Adipocyte (in vitro differentiated cells): ENCODE measurements at regions not wholly inside any gene's neighbourhood (a gene's known extent, or its start where the extent isn't known, plus 50 kb on each side); places are given as distances from the start of the nearest gene placed in this dataset.

Source experiments
- DNase-seq: peaks from one replicate; pipeline ENCODE4 v3.0.0-alpha.2; 2015; ENCODE audit warnings: low read depth
- H3K27me3 ChIP-seq: replicated peaks from 2 replicates; pipeline ENCODE4 v1.7.0; 2013; ENCODE audit warnings: mild to moderate bottlenecking, low read length, moderate library complexity; ENCODE audit not compliant: control insufficient read depth, insufficient read depth
- H3K36me3 ChIP-seq: 2 replicates; pipeline ENCODE4 v1.7.0; 2013; ENCODE audit warnings: low read length, mild to moderate bottlenecking, moderate library complexity; ENCODE audit not compliant: control insufficient read depth, insufficient read depth, severe bottlenecking
- H3K4me1 ChIP-seq: 2 replicates; pipeline ENCODE4 v1.7.0; 2013; ENCODE audit warnings: mild to moderate bottlenecking, low read length, moderate library complexity; ENCODE audit not compliant: control insufficient read depth, insufficient read depth
- H3K4me3 ChIP-seq: 2 replicates; pipeline ENCODE4 v1.7.0; 2013; ENCODE audit warnings: mild to moderate bottlenecking, low read length, moderate library complexity
- H3K9ac ChIP-seq: 2 replicates; pipeline ENCODE4 v1.7.0; 2013; ENCODE audit warnings: mild to moderate bottlenecking, low read length, moderate library complexity
- H3K9me3 ChIP-seq: 2 replicates; pipeline ENCODE4 v1.7.0; 2013; ENCODE audit warnings: mild to moderate bottlenecking, low read length, moderate library complexity; ENCODE audit not compliant: control insufficient read depth

GRCh38 chr7:109986701-109987100, 1104.2 kb upstream of the LRRN3 start:
- no peaks in the 10 kb centered on the region for H3K9me3 ChIP-seq
- no peak for DNase-seq
- H3K4me3 ChIP-seq: no peak overlapping the region
- H3K4me1 ChIP-seq: no peaks in the 10 kb centered on the region
- no peaks in the 10 kb centered on the region for H3K27me3 ChIP-seq
- H3K9ac ChIP-seq: no peak overlapping the region
- H3K36me3 ChIP-seq: no peaks in the 10 kb centered on the region

GRCh38 chr7:109996411-109996810, 1094.5 kb upstream of the LRRN3 start:
- H3K4me1 ChIP-seq: no peaks in the 10 kb centered on the region
- H3K36me3 ChIP-seq: no peaks in the 10 kb centered on the region
- H3K9ac ChIP-seq: no peak overlapping the region
- DNase-seq: no peak
- H3K4me3 ChIP-seq: no peak overlapping the region
- no peaks in the 10 kb centered on the region for H3K9me3 ChIP-seq
- no peaks in the 10 kb centered on the region for H3K27me3 ChIP-seq

GRCh38 chr7:109996927-109997326, 1094.0 kb upstream of the LRRN3 start:
- no peak overlapping the region for H3K9ac ChIP-seq
- no peaks in the 10 kb centered on the region for H3K9me3 ChIP-seq
- H3K27me3 ChIP-seq: no peaks in the 10 kb centered on the region
- no peaks in the 10 kb centered on the region for H3K36me3 ChIP-seq
- DNase-seq: no peak
- no peaks in the 10 kb centered on the region for H3K4me1 ChIP-seq
- H3K4me3 ChIP-seq: no peak overlapping the region

- Histone ChIP-seq H3K9me3 (no peaks in the 10 kb centered on the region), H3K4me1 (no peaks in the 10 kb centered on the region), H3K27me3 (no peaks in the 10 kb centered on the region), H3K9ac (no peak overlapping the region), H3K36me3 (no peaks in the 10 kb centered on the region), H3K4me3 (no peak overlapping the region)
- DNase-seq: no peak
These were observed 1093.1 kb upstream of the LRRN3 start for GRCh38 chr7:109997837-109998236.

- no peaks in the 10 kb centered on the region for H3K9me3 ChIP-seq
- H3K9ac ChIP-seq: no peak overlapping the region
- H3K4me1 ChIP-seq: no peaks in the 10 kb centered on the region
- no peak overlapping the region for H3K4me3 ChIP-seq
- no peaks in the 10 kb centered on the region for H3K36me3 ChIP-seq
- H3K27me3 ChIP-seq: no peaks in the 10 kb centered on the region
- DNase-seq: no peak
These were observed 1089.5 kb upstream of the LRRN3 start for GRCh38 chr7:110001254-110001938.

- Histone ChIP-seq H3K9me3 (no peaks in the 10 kb centered on the region), H3K27me3 (no peaks in the 10 kb centered on the region), H3K9ac (no peak overlapping the region), H3K36me3 (no peaks in the 10 kb centered on the region), H3K4me1 (no peaks in the 10 kb centered on the region), H3K4me3 (no peak overlapping the region)
- DNase-seq: no peak
These were observed 1087.1 kb upstream of the LRRN3 start for GRCh38 chr7:110003827-110004226.

GRCh38 chr7:110007320-110008063, 1083.4 kb upstream of the LRRN3 start:
- Histone ChIP-seq H3K4me3 (no peak overlapping the region), H3K9ac (no peak overlapping the region), H3K9me3 (no peaks in the 10 kb centered on the region), H3K4me1 (no peaks in the 10 kb centered on the region), H3K27me3 (no peaks in the 10 kb centered on the region), H3K36me3 (no peaks in the 10 kb centered on the region)
- no peak for DNase-seq

GRCh38 chr7:110010359-110010758, 1080.6 kb upstream of the LRRN3 start:
- no peaks in the 10 kb centered on the region for H3K4me1 ChIP-seq
- no peak overlapping the region for H3K4me3 ChIP-seq
- no peaks in the 10 kb centered on the region for H3K27me3 ChIP-seq
- no peak overlapping the region for H3K9ac ChIP-seq
- no peaks in the 10 kb centered on the region for H3K9me3 ChIP-seq
- no peak for DNase-seq
- H3K36me3 ChIP-seq: no peaks in the 10 kb centered on the region

GRCh38 chr7:110017405-110017804, 1073.5 kb upstream of the LRRN3 start:
- DNase-seq: no peak
- Histone ChIP-seq H3K36me3 (no peaks in the 10 kb centered on the region), H3K27me3 (no peaks in the 10 kb centered on the region), H3K9me3 (peaks cover 5% of the 10 kb centered on the region), H3K9ac (no peak overlapping the region), H3K4me1 (no peaks in the 10 kb centered on the region), H3K4me3 (no peak overlapping the region)

- no peaks in the 10 kb centered on the region for H3K4me1 ChIP-seq
- no peak for DNase-seq
- H3K9me3 ChIP-seq: no peaks in the 10 kb centered on the region
These were observed 1063.5 kb upstream of the LRRN3 start for GRCh38 chr7:110027385-110027784.

GRCh38 chr7:110043519-110043918, 1047.4 kb upstream of the LRRN3 start:
- H3K9ac ChIP-seq: no peak overlapping the region
- H3K27me3 ChIP-seq: no peaks in the 10 kb centered on the region
- no peaks in the 10 kb centered on the region for H3K36me3 ChIP-seq
- DNase-seq: no peak
- no peaks in the 10 kb centered on the region for H3K4me1 ChIP-seq
- no peak overlapping the region for H3K4me3 ChIP-seq
- H3K9me3 ChIP-seq: no peaks in the 10 kb centered on the region

More at GRCh38 chr7:110027385-110027784, 1063.5 kb upstream of the LRRN3 start:
- H3K9ac ChIP-seq: no peak overlapping the region
- no peaks in the 10 kb centered on the region for H3K36me3 ChIP-seq
- H3K4me3 ChIP-seq: no peak overlapping the region
- H3K27me3 ChIP-seq: no peaks in the 10 kb centered on the region
